GM12878 (cell line): ENCODE measurements at regions not wholly inside any gene's neighbourhood (a gene's known extent, or its start where the extent isn't known, plus 50 kb on each side); places are given as distances from the start of the nearest gene placed in this dataset.

ENCODE experiments used
- ATAC-seq: fragments of 200-7000 bp; cut with Tn5 transposase; 3 replicates; pipeline ENCODE4 v1.9.1; 2020; ENCODE audit warnings: mild to moderate bottlenecking, moderate library complexity
- BruUV-seq: library from RNA; stranded (reverse); fragments of 400-500 nt; replicated peaks from 2 replicates; lab custom pipeline; 2021; lab: Mats Ljungman, UMichigan
- CTCF ChIA-PET: fragments of 300-600 bp; sonication (Branson Sonifier 250); formaldehyde crosslinking; extraction: SDS; loops from one replicate; lab custom pipeline; 2021; ENCODE audit warnings: inconsistent platforms; lab: Yijun Ruan, JAX
- POLR2A ChIA-PET: fragments of 350-600 bp; formaldehyde crosslinking; extraction: SDS; loops from one replicate; lab custom pipeline; 2021; ENCODE audit warnings: inconsistent platforms; lab: Charles Lee
- RAD21 ChIA-PET: fragments of 300-600 bp; sonication (Branson Sonifier 250); formaldehyde crosslinking; loops from one replicate; lab custom pipeline; 2023; ENCODE audit warnings: antibody characterized with exemption; ENCODE audit not compliant: unreplicated experiment; lab: Charles Lee
- SMC1A ChIA-PET: fragments of 300-600 bp; sonication (Branson Sonifier 250); formaldehyde crosslinking; loops from one replicate; lab custom pipeline; 2023; ENCODE audit not compliant: unreplicated experiment, uncharacterized antibody; lab: Charles Lee
- DNase-seq: peaks from one replicate; pipeline ENCODE4 v3.0.0-alpha.2; 2011; ENCODE audit warnings: low read depth, low spot score
- FAIRE-seq: peaks from 3 replicates; lab custom pipeline; 2011; peaks lifted over from hg19 to GRCh38; lab: Jason Lieb, UNC
- H2AFZ ChIP-seq: 2 replicates; pipeline ENCODE4 v1.6.0; 2011; ENCODE audit warnings: low read depth, low read length, control low read depth; ENCODE audit not compliant: control insufficient read depth
- H3K27ac ChIP-seq: 2 replicates; pipeline ENCODE4 v1.5.1; 2011; ENCODE audit warnings: control low read depth; ENCODE audit not compliant: control insufficient read depth, insufficient read depth
- H3K27me3 ChIP-seq, 2 experiments: replicated peaks in 1 of 2; 2 replicates each; pipeline versions ENCODE4 v1.6.0 to v1.6.1; 2011; ENCODE audit warnings: low read length in 1 of 2; ENCODE audit not compliant: control insufficient read depth in 2 of 2, insufficient read depth in 2 of 2
- H3K36me3 ChIP-seq, 2 experiments: 2 replicates each; pipeline ENCODE4 v1.5.1; 2011; ENCODE audit warnings: low read length in 1 of 2; ENCODE audit not compliant: control insufficient read depth in 2 of 2, insufficient read depth in 2 of 2
- H3K4me1 ChIP-seq: 2 replicates; pipeline ENCODE4 v1.6.1; 2011; ENCODE audit warnings: mild to moderate bottlenecking, low read length, moderate library complexity, mixed read lengths; ENCODE audit not compliant: control insufficient read depth, insufficient read depth
- H3K4me2 ChIP-seq: 2 replicates; pipeline ENCODE4 v1.6.0; 2011; ENCODE audit warnings: control low read depth; ENCODE audit not compliant: control insufficient read depth, insufficient read depth
- H3K4me3 ChIP-seq: fragments of 200-600 bp; sonication (generic); 2 replicates; pipeline ENCODE4 v1.5.1; 2016
- H3K79me2 ChIP-seq: 2 replicates; pipeline ENCODE4 v1.6.0; 2011; ENCODE audit warnings: low read length; ENCODE audit not compliant: control insufficient read depth, insufficient read depth
- H3K9ac ChIP-seq: 2 replicates; pipeline ENCODE4 v1.8.0; 2011; ENCODE audit warnings: low read length, control low read depth, mixed read lengths; ENCODE audit not compliant: control insufficient read depth, insufficient read depth
- H3K9me3 ChIP-seq: replicated peaks from 3 replicates; pipeline ENCODE4 v1.5.1; 2011; ENCODE audit warnings: mild to moderate bottlenecking, low read length; ENCODE audit not compliant: control insufficient read depth, insufficient read depth
- H4K20me1 ChIP-seq: 2 replicates; pipeline ENCODE4 v1.6.0; 2011; ENCODE audit not compliant: control insufficient read depth, insufficient read depth
- BCL11A ChIP-seq: IDR thresholded peaks from 2 replicates; pipeline ENCODE4 v1.6.1; 2011; ENCODE audit warnings: low read depth, low read length
- CHD2 ChIP-seq: IDR thresholded peaks from 2 replicates; pipeline ENCODE4 v1.6.1; 2011; ENCODE audit warnings: low read depth, low read length, improper control_type of control experiment, borderline replicate concordance
- CTCF ChIP-seq, 3 experiments: IDR thresholded peaks in 2 of 3; conservative IDR thresholded peaks in 1 of 3; 2 replicates each; pipeline ENCODE4 v1.5.1; 2011; ENCODE audit warnings: low read depth in 3 of 3, low read length in 3 of 3, mild to moderate bottlenecking in 3 of 3, control low read depth in 2 of 3, moderate library complexity in 2 of 3, inconsistent platforms in 1 of 3, mixed read lengths in 1 of 3; ENCODE audit not compliant: control insufficient read depth in 2 of 3, insufficient read depth in 1 of 3; ENCODE audit errors: extremely low read depth in 1 of 3
- E2F8 ChIP-seq: fragments of 450-650 bp; IDR thresholded peaks from 2 replicates; pipeline ENCODE4 v1.6.1; 2018; ENCODE audit warnings: mild to moderate bottlenecking, low read depth, moderate library complexity; ENCODE audit not compliant: partially characterized antibody
- E4F1 ChIP-seq: fragments of 450-650 bp; IDR thresholded peaks from 2 replicates; pipeline ENCODE4 v1.6.1; 2018; ENCODE audit warnings: borderline replicate concordance, mild to moderate bottlenecking; ENCODE audit not compliant: partially characterized antibody
- GATAD2B ChIP-seq: fragments of 450-650 bp; conservative IDR thresholded peaks from 2 replicates; pipeline ENCODE4 v1.6.1; 2017; ENCODE audit warnings: low read depth, mild to moderate bottlenecking, moderate library complexity
- POLR2AphosphoS2 ChIP-seq: IDR thresholded peaks from 2 replicates; pipeline ENCODE4 v1.6.1; 2011; ENCODE audit warnings: low read depth, mild to moderate bottlenecking, low read length, improper control_type of control experiment, moderate library complexity
- RAD51 ChIP-seq: fragments of 450-650 bp; IDR thresholded peaks from 2 replicates; pipeline ENCODE4 v1.6.1; 2016; ENCODE audit warnings: moderate library complexity, mild to moderate bottlenecking, inconsistent platforms
- SMAD5 ChIP-seq: IDR thresholded peaks from 2 replicates; pipeline ENCODE4 v1.6.1; 2016; ENCODE audit warnings: antibody characterized with exemption, low read depth
- ZBTB33 ChIP-seq: fragments of 450-650 bp; IDR thresholded peaks from 2 replicates; pipeline ENCODE4 v1.6.1; 2017; ENCODE audit warnings: mild to moderate bottlenecking
- WGBS: methylation state at CpG from one replicate; pipeline ENCODE4 v1.1.6; 2016; ENCODE audit warnings: low lambda C conversion rate; ENCODE audit not compliant: insufficient replicate concordance, insufficient coverage; ENCODE audit errors: missing lambda C conversion rate; 5-methylcytosine and 5-hydroxymethylcytosine counted together
- in situ Hi-C: fragments of 300-500 bp; cut with MboI; formaldehyde crosslinking; loops from 9 replicates; pipeline ENCODE4 v1.14.3; 2018; ENCODE audit warnings: mixed read lengths
- intact Hi-C: fragments of 100-400 bp; cut with micrococcal nuclease; formaldehyde crosslinking; loops from one replicate; pipeline ENCODE4 v1.14.2; 2022; ENCODE audit not compliant: unreplicated experiment
- TF ChIP-seq, protein P1 (sequence below): fragments of 450-650 bp; IDR thresholded peaks from 2 replicates; pipeline ENCODE4 v1.6.1; 2017; ENCODE audit warnings: mild to moderate bottlenecking, moderate library complexity

DNA sequence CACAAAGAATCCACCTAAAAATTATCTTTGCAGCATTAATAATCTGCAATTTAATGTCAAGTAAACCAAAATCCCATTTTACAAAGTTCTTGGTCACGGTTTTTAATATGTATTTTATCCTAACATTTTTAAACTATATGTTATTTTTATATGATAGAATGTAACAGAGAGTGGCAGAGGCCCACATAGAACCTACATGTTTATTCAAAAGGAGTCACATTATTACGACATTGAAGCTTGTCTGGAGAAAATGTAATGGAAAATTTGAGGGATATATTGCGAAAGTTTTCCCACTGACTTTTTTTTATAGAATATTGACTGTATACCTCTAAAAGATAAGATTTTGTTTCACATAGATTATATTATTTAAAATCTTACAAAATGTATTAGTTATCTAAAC is 89.7 kb upstream of the COL3A1 start:
- Histone ChIP-seq H3K9me3 (no peaks in the 10 kb centered on the region), H3K4me1 (no peaks in the 10 kb centered on the region), H3K27ac (no peak overlapping the region), H4K20me1 (no peaks in the 10 kb centered on the region), H3K79me2 (no peaks in the 10 kb centered on the region), H3K9ac (no peak overlapping the region), H3K4me3 (no peak overlapping the region), H3K27me3 (no peaks in the 10 kb centered on the region), H3K4me2 (no peak overlapping the region), H3K36me3 (no peaks in the 10 kb centered on the region), H2AFZ (no peak overlapping the region)
- CTCF ChIA-PET, result no interaction called here
- DNase-seq (no peak), ATAC-seq (no peak), FAIRE-seq (no peak)
- RAD21 ChIA-PET, result no interaction called here
- WGBS, result 28% methylated on average over 3 of the region's 3 CpGs
- in situ Hi-C loops (no loop called here), intact Hi-C loops (no loop called here)
- no TSS peak for BruUV-seq
- SMC1A ChIA-PET, result no interaction called here
- POLR2A ChIA-PET, result no interaction called here
- TF ChIP-seq E2F8 (no peak), BCL11A (no peak), GATAD2B (no peak), CTCF (IDR thresholded peaks at IDR 0.05 in 2 of 3, conservative IDR thresholded peaks at IDR 0.05 in 1 of 3; ENCODE audit: control insufficient read depth in 2 of 3, extremely low read depth in 1 of 3, insufficient read depth in 1 of 3, low read depth in 3 of 3, low read length in 3 of 3) (no peak), RAD51 (no peak), ZBTB33 (no peak), SMAD5 (no peak), E4F1 (no peak), CHD2 (no peak), POLR2AphosphoS2 (no peak)
- TF ChIP-seq, protein P1, sequence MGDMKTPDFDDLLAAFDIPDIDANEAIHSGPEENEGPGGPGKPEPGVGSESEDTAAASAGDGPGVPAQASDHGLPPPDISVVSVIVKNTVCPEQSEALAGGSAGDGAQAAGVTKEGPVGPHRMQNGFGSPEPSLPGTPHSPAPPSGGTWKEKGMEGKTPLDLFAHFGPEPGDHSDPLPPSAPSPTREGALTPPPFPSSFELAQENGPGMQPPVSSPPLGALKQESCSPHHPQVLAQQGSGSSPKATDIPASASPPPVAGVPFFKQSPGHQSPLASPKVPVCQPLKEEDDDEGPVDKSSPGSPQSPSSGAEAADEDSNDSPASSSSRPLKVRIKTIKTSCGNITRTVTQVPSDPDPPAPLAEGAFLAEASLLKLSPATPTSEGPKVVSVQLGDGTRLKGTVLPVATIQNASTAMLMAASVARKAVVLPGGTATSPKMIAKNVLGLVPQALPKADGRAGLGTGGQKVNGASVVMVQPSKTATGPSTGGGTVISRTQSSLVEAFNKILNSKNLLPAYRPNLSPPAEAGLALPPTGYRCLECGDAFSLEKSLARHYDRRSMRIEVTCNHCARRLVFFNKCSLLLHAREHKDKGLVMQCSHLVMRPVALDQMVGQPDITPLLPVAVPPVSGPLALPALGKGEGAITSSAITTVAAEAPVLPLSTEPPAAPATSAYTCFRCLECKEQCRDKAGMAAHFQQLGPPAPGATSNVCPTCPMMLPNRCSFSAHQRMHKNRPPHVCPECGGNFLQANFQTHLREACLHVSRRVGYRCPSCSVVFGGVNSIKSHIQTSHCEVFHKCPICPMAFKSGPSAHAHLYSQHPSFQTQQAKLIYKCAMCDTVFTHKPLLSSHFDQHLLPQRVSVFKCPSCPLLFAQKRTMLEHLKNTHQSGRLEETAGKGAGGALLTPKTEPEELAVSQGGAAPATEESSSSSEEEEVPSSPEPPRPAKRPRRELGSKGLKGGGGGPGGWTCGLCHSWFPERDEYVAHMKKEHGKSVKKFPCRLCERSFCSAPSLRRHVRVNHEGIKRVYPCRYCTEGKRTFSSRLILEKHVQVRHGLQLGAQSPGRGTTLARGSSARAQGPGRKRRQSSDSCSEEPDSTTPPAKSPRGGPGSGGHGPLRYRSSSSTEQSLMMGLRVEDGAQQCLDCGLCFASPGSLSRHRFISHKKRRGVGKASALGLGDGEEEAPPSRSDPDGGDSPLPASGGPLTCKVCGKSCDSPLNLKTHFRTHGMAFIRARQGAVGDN, result no peak
